Right lung (tissue), 2 donors: ENCODE measurements at regions not wholly inside any gene's neighbourhood (a gene's known extent, or its start where the extent isn't known, plus 50 kb on each side); places are given as distances from the start of the nearest gene placed in this dataset.

Source experiments
- DNase-seq, 2 donors: peaks; one replicate each; pipeline ENCODE4 v3.0.0-alpha.2; 2013

DNA sequence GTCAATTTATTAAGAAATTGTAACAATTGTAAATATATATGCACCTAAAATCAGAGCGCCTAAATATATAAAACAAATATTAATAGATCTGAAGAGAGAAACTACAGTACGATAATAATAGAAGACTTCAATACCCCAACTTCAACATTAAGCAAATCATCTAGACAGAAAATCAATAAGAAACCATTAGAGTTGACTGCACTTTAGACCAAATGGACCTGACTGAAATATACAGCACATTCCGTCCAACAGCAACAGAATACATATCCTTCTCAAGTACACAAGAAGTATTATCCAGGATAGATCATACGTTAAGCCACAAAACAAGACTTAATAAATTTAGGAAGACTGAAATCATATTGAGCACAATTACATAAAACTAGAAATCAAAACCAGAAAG, 208.7 kb downstream of the MED10 start:
- no peak for DNase-seq

DNA sequence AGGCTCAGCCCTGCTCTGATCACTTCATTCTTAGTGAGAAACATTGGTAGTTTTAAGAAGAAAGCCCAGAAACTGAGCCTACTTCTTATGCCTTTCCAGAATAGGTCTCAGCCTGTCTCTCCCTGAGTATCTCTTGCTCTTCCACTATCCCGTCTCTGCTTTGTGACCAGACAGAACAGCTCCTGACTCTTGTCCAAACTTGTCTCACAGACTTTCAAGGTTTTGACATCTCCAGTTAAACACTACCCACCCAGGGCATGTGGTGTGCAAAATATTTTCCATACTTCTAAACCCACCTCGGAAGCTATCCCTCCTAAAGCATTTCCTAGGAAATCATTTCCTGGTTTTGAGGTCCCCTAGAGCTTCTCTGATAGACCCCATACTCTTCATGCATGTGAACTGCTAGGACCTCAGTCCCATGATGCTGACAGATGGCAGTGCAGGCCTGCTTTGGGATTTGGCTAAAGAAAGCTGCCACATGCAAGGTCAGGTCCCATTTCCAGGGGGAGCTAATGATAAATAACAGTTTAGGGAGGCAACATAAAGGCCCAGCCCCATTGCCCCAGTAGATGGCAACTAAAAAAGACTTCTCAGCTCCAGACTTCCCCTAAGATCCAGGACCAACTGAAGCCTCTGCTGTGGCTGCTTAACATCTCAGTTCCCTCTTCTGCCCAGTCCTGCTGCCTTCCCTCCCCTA, 211.5 kb downstream of the MED10 start:
- DNase-seq = no peak

DNA sequence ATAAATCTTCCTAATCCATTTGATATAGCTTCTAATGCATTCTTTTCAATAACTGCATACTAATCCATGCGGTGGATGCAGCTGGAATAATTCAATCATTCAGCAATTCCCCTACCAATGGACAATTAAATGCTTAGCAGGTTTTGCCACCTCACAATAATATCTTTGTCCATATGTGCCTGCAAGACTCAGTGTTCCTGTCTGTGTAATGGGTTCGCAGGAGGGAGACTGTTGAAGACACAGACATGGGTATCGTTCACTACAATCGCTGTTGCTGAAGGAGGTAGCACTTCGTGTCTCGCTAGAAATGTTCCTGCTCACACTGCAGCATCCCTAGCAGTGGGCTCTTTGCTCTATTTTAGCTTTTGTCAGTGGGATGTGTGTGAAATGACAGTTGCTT, 214.4 kb downstream of the MED10 start:
- DNase-seq = no peak

DNA sequence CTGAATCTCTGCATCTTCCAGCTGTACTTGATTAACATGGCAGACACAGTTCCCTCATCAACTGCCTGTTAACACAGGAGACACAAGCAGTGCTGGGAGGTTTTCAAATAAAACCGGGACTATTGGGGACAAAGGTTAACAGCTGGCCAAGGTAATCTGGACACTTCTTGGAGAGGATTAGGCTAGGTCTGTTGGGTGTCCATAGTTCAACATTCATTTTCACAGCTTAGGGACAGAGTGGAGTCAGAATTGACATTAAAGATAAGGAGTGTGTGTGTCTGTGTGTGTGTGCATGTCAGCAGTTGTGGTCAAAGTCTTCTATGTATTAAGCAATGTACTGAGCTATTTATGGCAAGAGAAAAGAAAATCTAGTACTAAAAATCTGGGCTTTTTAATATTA, 216.2 kb downstream of the MED10 start:
- DNase-seq = no peak

DNA sequence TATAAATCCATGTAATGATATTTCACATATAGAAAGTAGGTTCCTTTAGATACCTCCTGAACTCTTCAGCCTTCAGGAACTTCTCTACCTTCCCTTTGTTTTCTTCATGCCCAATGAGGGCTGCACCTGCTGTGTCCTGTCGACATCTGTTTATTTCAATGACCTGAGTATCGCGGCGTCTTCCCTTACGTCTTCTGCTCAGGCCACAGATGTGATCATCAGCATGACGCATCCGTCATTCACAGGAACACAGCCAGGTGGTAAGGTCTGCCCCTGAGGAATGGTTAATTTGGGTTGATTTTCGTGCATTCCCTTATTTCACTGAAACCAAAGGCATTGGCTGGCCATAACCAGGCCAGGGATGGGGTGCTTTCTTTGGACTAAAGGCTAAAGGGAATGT, 217.1 kb downstream of the MED10 start:
- no peak for DNase-seq

DNA sequence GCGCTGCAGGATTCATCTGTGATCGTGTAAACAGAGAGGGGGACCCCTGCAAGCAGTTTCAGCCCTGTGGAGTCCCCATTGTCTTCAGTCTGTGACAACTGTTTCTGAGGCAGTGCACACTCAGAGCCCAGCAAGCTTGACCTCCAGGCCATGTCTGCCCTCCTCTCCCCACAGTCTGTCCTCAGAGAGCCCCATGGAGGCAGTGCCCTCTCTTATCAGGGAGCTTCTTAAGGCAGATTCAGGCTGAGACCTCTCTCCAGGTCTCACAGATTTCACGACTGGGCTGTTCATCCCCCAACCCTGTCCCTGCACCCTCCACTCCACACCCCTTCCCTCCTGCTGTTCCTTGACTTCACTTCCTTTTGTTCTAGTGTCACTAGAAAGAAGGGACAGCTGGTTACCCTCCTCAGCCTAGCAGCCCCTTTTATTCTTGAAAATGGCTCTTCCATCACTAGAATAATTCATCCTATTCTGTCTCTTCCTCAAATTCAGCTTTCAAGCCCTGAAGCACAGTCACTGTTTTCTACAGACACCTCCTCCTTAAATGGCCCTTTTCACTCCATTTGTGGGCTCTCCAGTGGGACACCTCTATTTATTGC, 218.4 kb downstream of the MED10 start:
- DNase-seq = no peak

DNA sequence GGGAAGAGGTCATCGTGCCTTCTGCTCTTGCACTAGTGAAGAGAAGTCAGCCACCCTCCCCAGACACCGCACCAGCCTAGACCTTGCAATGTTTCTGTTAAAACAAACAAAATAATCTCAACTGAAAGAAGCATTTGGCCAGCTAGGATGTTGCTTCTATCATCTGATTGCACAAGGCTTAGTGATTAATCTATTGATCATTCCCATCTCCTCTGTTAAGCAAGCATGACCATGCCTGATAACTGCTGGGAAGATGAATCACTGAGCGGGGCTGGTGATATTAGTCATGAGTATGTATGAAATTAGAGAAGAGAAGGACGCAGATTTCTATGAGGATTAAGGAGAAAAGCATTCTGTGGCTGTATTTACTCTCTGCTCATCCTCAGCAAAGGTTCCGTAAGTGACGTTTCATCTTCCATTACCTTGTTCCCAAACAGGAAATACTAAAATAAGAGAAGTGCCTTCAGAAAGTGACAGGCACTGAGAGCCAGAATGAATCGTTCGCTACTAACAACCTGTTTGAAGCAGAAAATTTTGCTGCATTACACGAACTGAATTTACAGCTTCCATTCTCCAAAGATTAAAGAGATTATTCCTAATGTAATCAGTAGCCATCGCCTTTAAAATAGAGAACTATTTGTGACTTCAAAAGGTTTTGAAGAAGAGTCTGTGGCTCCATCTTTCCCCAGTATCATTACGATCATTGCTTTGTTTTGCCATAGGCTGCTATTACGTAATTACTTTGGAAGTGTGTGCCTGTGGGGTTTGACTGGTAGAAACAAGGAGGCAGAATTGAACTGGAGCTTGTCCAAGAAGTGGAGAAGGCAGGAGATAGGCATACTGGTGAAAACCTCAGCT, 219.1 kb downstream of the MED10 start:
- DNase-seq = no peak

DNA sequence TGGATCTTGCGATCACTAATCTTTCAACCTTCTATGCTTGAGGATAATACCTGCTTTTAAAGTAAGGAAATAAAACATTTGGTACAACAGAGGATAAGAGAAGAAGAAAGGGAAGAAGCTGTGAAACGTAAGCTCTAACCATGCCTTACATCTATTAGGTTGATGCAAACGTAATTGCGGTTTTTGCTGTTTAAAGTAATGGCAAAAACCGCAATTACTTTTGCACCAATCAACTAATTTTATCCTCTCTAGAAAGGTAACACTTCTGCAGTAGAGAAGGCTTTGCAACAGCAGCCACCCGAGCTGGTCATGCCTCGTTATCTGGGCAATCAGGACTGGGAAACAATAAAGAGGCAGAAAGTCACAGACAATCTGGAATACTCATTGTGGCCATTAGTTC, 224.1 kb downstream of the MED10 start:
- DNase-seq = no peak

DNA sequence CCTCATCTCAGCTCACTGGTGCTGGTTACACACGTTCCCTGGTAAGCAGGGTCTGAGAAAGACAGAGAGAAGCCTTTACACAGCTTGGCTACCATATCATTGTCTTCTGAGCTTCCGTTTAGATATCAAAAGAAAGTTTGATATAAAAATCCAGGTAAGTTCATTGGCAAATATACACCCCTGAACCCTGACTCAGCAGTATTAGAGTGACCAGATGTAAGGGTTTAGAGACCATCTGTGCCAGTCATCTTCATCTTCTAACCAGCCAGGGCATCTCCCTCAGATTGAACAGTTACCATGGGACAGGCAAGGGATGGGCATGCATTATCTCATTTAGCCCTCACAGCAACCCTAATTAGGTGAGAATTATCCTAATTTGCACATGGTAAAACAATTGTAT, 232.1 kb downstream of the MED10 start:
- DNase-seq = no peak

DNA sequence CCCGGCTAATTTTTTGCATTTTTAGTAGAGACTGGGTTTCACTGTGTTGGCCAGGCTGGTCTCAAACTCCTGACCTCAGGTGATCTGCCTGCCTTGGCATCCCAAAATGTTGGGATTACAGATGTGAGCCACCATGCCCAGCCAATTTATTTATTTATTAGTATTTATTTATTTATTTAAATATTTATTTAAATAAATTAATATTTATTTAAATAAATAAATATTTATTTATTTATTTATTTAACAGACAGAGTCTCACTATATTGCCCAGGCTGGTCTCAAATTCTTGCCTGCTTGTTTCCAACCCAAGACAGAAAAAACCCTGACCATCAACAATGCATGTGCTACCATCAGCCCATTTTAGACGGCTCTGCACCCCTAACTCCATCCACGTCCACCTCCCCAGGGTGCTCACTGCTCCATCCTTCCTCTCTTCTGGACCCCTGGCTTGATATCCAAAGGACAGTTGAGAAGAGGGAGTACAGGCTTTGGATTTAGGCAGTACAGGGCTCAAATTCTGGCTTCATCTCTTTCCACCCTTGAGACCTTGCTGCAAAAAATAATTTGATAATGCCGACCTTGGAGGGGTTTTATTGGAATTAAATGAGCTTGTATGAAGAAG, 232.6 kb downstream of the MED10 start:
- no peak for DNase-seq

DNA sequence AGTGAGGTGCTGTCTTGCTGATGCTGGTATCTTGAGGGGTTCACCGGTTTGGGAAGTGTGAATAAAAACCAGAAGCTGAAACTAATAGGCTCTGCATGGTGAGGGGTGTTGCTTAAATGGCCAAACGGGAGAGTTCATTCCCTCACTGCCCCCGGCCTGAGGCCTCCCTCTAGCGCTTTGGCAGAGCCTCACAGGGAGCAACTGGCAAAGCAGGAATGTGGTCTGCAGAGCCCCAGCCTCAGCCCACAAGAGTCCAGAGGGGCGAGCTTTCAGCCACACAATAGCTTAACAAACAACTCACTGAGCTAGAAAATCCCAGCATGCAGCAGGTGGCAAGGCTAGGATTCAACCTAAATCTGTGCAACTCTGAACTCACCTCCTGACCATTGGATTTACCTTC, 234.8 kb downstream of the MED10 start:
- DNase-seq = no peak

DNA sequence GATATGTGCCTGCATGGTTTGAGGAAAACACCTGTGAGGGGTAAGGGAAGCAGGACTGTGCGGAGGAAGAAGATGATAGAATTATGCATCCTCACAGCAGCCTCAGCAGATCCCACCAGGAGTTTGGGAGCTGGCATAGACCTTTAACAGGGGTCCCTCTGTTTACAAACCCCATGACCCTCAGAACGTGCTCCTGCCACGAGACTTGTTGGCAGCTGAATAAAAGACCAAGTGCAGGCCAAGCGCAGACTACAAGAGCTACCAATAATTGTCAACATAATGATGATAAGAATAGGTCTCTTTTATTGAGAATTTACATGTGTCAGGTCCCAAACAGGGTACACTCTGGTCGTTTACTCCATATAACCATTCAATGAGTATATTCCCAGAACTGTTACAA, 236.0 kb downstream of the MED10 start:
- DNase-seq = no peak

DNA sequence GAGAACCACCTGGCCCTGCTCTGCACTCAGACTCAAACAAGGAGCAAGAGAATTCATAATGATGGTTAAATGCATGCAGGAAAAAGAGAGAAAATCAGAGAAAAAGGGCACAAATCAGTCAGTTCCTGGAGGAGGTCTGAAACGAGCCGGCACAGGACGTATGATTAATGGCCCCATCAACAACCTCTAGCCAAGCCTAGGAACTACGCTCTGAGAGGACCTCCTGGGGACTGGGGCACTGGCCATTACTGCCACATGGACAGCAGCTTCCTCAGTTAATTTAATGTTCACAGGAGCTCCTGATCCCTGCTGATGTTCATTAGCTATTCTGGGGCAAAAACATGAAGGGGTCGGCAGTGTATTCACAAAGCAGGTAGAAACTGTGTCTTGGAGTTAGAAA, 238.1 kb downstream of the MED10 start:
- no peak for DNase-seq

DNA sequence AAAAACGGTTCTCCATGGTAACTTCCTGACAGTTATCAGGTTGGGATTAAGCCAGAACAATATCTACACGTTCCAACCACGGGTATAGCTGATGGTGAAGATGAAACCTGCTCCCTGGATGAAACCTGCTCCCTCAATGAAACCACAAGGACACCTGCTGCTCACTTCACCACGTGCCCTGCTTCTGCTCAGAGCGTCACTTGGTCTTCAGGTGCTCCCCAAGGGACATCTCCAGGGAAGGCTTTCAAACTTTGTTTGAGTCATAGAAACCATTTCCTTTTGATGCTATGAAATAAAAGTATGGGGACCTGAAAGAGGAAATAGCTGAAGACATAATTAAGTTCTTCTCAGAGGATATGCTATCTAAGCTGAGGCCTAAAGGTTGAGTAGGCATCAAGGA, 242.4 kb downstream of the MED10 start:
- DNase-seq = no peak

DNA sequence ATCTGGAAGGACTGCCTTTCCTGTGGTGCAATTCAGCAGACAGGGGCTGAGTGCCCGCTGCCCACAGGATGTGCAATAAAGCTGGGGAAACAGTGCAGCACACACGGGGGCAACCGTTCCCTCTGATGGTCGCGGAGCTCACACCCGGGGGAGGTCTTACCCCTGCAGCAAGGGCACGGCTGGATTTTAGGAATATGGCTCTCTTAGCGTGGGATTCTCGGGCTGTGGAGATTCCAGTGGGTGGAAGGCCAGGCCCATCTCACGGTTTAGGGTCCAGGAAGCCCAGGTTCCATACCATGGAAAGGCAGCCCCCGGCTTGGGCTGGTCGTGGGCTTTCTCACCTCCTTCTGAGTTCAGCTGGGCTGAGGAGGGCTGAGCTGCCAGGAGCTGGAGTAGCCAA, 244.1 kb downstream of the MED10 start:
- no peak for DNase-seq

DNA sequence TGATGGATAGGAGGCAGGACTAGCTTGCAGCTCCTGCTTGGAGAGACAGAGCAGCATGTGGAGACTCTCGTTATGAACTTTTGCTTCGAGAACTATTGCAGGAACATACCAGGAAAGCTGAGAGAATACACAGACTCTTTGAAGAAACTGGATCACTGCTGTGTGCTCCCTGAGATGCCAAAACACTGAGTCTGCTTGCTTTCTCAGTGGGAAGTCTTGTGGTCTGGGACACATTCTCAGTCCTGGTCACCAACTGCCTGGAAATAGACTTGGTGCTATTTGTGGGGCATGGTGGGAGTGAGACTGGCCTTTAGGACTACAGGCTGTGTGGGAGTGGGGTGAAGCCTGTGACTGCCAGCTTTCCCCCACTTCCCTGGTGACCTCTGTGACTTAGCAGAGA, 252.6 kb downstream of the MED10 start:
- no peak for DNase-seq

DNA sequence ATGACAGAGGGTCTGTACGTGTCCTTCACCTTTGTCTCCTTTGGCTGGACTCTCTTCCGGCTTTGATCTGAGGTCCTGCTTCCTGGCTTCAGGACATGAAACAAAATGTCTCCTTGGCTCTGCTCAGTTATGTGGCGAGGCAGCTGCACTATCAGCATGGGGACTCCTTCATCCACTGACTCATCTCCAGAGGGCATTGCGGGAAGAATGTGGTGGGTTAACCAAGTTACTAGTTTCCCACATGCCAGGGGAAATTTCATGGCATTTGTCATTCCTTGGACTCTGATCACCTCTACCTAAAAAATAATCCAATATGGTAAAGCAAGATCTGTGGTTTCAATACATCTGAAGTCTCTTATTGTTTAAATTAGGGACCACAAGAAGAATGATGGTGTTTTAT, 259.7 kb downstream of the MED10 start:
- no peak for DNase-seq

DNA sequence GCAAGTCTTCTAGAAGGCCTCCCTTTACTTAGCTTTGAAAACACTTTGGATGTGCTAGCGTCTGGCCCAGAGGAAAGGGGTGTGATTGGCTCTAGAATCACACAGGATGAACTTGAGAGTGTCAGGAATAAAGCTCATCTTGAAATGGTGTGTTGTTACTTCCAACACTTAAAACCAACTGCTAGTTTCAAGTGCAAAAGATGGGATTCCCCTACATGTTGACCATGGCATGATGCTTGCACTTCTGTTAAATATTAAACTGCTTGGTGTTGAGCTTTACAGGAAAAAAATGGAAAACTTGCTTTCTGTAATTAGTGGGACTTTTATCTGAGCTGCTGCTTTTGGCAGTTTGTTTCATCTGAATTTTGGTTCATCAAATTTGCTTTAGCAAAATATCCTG, 261.1 kb downstream of the MED10 start:
- DNase-seq = no peak

DNA sequence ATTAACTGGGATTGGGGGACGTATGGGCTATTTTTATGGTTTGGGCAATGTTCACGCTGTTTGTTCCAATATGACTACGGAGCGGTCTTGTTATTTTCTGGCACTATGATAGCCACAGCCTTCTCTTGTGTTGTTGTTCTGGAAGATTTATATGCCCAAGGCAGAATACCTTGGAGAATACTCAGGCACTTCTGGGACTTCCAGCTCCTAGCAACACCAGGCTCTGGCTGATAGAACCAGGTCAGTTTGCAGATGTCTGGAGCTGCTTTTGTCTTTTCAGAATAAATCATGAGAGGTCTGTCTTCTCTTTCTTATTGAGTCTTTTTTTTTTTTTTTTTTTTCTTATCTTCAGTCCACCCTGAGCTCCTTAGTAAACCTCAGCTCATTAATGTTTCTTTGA, 262.5 kb downstream of the MED10 start:
- no peak for DNase-seq

DNA sequence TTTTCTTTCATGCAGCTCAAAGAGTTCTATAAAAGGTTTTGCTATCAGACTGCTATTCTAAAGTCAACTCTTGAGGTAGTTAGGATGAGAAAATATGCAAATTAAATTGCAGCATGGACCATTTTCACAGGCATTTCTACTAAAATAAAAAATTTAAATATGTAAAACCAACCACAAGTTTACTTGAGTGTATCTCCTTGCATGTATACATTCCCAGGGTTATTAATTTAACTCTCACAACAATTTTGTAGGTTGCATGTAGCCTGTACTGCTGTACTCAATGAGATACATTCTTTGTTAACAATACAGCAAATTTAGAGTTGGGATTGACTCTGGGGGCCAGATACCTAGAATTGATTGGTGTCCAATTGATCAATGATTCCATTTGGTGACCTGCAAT, 265.8 kb downstream of the MED10 start:
- DNase-seq = no peak

DNA sequence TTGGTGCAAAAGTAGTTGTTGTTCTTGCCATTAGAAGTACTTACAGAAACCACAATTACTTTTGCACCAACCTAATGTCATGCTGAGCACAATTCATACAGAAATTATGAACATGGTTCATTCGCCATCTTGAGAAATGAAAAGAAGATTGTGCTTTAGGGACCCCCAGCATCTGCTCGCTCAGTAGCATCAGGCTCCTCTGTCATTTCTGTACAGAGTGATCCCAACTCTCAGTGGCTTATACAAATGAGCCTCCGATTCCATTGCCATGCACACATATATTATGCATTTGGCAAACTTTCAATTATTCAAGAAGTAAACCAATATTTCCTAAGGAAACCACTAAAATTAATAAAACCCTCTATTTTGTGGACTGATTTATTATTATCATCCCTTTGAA, 266.2 kb downstream of the MED10 start:
- DNase-seq = no peak

DNA sequence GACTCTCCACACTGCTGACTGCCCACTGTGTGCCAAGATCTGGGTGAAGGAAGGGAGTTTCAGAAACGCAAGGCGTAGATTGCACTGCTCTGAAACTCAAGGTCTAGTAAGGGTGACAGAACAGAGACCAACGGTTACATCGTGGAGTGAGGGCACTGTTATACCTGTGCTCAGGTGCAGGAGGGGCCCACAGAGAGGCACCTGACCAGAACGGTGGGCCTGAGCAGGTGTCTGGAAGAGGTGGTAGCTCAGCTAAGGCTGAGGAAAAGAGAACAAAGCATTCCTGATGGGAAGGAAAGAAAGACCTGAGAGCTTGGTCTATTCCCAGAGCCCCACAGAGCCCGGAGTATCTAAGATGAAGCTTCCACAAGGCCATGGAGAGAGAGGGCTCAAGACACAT, 267.2 kb downstream of the MED10 start:
- DNase-seq = no peak
